ENCODE measurements at regions not wholly inside any gene's neighbourhood (a gene's known extent, or its start where the extent isn't known, plus 50 kb on each side); places are given as distances from the start of the nearest gene placed in this dataset.

- no peak overlapping the region for H3K27ac ChIP-seq (ENCODE audit: low read depth in 2 of 2, low read length in 1 of 2)
- no peak overlapping the region for H3K4me3 ChIP-seq (ENCODE audit: low read depth in 2 of 2, low read length in 1 of 2)
- TF ChIP-seq EP300 (IDR thresholded peaks at IDR 0.05; ENCODE audit: borderline replicate concordance in 1 of 2, low read depth in 1 of 2, low read length in 1 of 2) (no peak), CHD2 (IDR thresholded peaks at IDR 0.05; ENCODE audit: low read length, partially characterized antibody) (no peak), POLR2AphosphoS5 (IDR thresholded peaks at IDR 0.05; ENCODE audit: low read depth, low read length) (no peak), USF2 (IDR thresholded peaks at IDR 0.05; ENCODE audit: borderline replicate concordance, low read depth, low read length) (no peak)
- no peaks in the 10 kb centered on the region for H3K9me3 ChIP-seq
- H3F3A ChIP-seq (replicated peaks; ENCODE audit: insufficient read depth): no peaks in the 10 kb centered on the region
- no peaks in the 10 kb centered on the region for H3K4me1 ChIP-seq (ENCODE audit: control insufficient read depth in 1 of 2, insufficient read depth in 2 of 2, low read depth in 1 of 2, low read length in 1 of 2)
- H3K4me2 ChIP-seq: no peak overlapping the region
- no peaks in the 10 kb centered on the region for H3K79me2 ChIP-seq (ENCODE audit: insufficient read depth)
- no peak for DNase-seq
- H2AFZ ChIP-seq (ENCODE audit: low read depth): no peak overlapping the region
- no peak overlapping the region for H3K9ac ChIP-seq
- CTCF ChIA-PET: no interaction called here
- POLR2A ChIA-PET: no interaction called here
- H3K27me3 ChIP-seq (ENCODE audit: insufficient read depth): no peaks in the 10 kb centered on the region
- no peaks in the 10 kb centered on the region for H4K20me1 ChIP-seq (ENCODE audit: insufficient read depth)
- WGBS (ENCODE audit: low lambda C conversion rate): 27% methylated on average over 6 of the region's 6 CpGs
- no peaks in the 10 kb centered on the region for H3K36me3 ChIP-seq (replicated peaks in 1 of 2; ENCODE audit: control insufficient read depth in 1 of 2, insufficient read depth in 2 of 2, low read length in 1 of 2)
- no peaks in the 10 kb centered on the region for H3K9me2 ChIP-seq
Measured at GRCh38 chr6:167528976-167529375, 204.1 kb downstream of the TTLL2 start.

- H4K20me1 ChIP-seq (ENCODE audit: insufficient read depth): no peaks in the 10 kb centered on the region
- no peak overlapping the region for H3K4me3 ChIP-seq (ENCODE audit: low read depth in 2 of 2, low read length in 1 of 2)
- TF ChIP-seq MEF2A (IDR thresholded peaks at IDR 0.05; ENCODE audit: borderline replicate concordance, low read depth) (no peak), RXRA (IDR thresholded peaks at IDR 0.05; ENCODE audit: borderline replicate concordance, low read depth) (no peak), RAD21 (IDR thresholded peaks at IDR 0.05; ENCODE audit: low read length) (no peak), FOXJ3 (CRISPR knock-in tag; IDR thresholded peaks at IDR 0.05) (no peak), GABPA (IDR thresholded peaks at IDR 0.05; ENCODE audit: low read depth) (no peak), NRF1 (IDR thresholded peaks at IDR 0.05; ENCODE audit: low read depth, low read length) (no peak), TCF12 (IDR thresholded peaks at IDR 0.05) (no peak), RCOR1 (IDR thresholded peaks at IDR 0.05; ENCODE audit: low read length) (no peak), TEAD4 (IDR thresholded peaks at IDR 0.05; ENCODE audit: borderline replicate concordance, insufficient read depth) (no peak), TAF1 (IDR thresholded peaks at IDR 0.05; ENCODE audit: borderline replicate concordance, low read depth, low read length) (no peak), IRF3 (IDR thresholded peaks at IDR 0.05; ENCODE audit: low read depth, low read length) (no peak), CHD2 (IDR thresholded peaks at IDR 0.05; ENCODE audit: low read length, partially characterized antibody) (no peak), JUND (IDR thresholded peaks at IDR 0.05) (no peak), USF1 (IDR thresholded peaks at IDR 0.05; ENCODE audit: borderline replicate concordance, low read depth) (no peak), USF2 (IDR thresholded peaks at IDR 0.05; ENCODE audit: borderline replicate concordance, low read depth, low read length) (no peak), RFX5 (IDR thresholded peaks at IDR 0.05; ENCODE audit: low read length) (no peak), EP300 (IDR thresholded peaks at IDR 0.05; ENCODE audit: borderline replicate concordance in 1 of 2, low read depth in 1 of 2, low read length in 1 of 2) (no peak), EZH2phosphoT487 (IDR thresholded peaks at IDR 0.05; ENCODE audit: borderline replicate concordance, low read depth) (no peak), ZBTB33 (IDR thresholded peaks at IDR 0.05; ENCODE audit: borderline replicate concordance, low read depth) (no peak)
- ChIA-PET CTCF (no interaction called here), POLR2A (no interaction called here)
- H3K4me2 ChIP-seq: no peak overlapping the region
- H3K9me2 ChIP-seq: no peaks in the 10 kb centered on the region
- no peaks in the 10 kb centered on the region for H3K4me1 ChIP-seq (ENCODE audit: control insufficient read depth in 1 of 2, insufficient read depth in 2 of 2, low read depth in 1 of 2, low read length in 1 of 2)
- no peak overlapping the region for H3K27ac ChIP-seq (ENCODE audit: low read depth in 2 of 2, low read length in 1 of 2)
- no peak for DNase-seq
- H2AFZ ChIP-seq (ENCODE audit: low read depth): no peak overlapping the region
- no peaks in the 10 kb centered on the region for H3K27me3 ChIP-seq (ENCODE audit: insufficient read depth)
- H3K36me3 ChIP-seq (replicated peaks in 1 of 2; ENCODE audit: control insufficient read depth in 1 of 2, insufficient read depth in 2 of 2, low read length in 1 of 2): no peaks in the 10 kb centered on the region
- H3F3A ChIP-seq (replicated peaks; ENCODE audit: insufficient read depth): no peaks in the 10 kb centered on the region
- no peak overlapping the region for H3K9ac ChIP-seq
- no peaks in the 10 kb centered on the region for H3K79me2 ChIP-seq (ENCODE audit: insufficient read depth)
- H3K9me3 ChIP-seq: no peaks in the 10 kb centered on the region
- WGBS (ENCODE audit: low lambda C conversion rate): 37% methylated on average over 11 of the region's 11 CpGs
Measured at GRCh38 chr6:167529444-167530335, 204.8 kb downstream of the TTLL2 start.

Data from SK-N-SH (cell line).